ENCODE measurements at regions not wholly inside any gene's neighbourhood (a gene's known extent, or its start where the extent isn't known, plus 50 kb on each side); places are given as distances from the start of the nearest gene placed in this dataset.

DNA sequence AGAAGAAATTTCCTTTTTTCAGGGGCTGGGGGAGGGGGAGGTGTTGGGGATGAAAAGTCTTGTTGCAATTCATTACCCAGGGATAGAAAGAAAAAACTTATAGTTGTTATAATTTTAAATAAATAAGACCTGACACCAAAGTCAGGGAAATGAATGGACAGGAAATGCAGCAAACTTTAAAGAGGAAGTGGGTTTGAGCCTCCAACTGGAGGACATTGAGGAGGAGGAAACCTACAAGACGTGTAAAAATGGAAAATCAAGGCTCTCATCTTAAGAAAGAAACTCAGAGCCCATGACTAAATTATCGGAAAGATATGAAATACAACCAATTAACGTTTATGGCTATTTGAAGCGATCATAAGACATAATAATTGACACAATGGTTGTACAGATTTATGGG lies 54.4 kb downstream of the NIBAN1 start:
- DNase-seq (ENCODE audit: low spot score in 2 of 2) (no peak), FAIRE-seq (no peak)

DNA sequence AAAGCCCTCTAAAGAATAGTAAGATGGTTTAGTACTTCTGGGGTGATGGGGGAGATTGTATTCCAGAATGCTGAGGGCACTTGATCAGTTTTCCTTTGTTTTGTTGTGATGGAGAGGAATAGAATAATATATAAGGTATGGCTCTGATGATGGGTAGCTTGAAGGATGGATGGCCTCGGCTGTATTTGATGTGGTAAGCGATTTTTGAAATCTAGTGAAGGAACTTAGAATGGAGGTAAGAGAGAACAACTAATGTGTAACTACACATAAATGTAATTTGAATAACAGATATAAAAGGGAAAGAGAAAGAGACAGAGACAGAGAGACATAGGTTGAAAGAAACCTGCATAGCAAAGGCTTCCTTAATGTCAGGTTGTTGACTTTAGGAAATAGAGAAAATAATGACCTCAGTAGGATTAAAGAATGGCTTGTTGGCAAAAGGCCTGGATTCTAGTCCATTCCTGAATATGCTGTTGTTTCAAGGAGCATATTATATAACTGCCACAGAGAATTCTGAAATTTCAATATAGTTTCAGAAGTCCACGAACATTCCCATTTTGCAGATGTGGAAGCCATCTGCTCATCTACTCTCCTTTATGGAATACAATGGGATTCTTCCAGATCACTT lies 58.7 kb downstream of the NIBAN1 start:
- FAIRE-seq: no peak

DNA sequence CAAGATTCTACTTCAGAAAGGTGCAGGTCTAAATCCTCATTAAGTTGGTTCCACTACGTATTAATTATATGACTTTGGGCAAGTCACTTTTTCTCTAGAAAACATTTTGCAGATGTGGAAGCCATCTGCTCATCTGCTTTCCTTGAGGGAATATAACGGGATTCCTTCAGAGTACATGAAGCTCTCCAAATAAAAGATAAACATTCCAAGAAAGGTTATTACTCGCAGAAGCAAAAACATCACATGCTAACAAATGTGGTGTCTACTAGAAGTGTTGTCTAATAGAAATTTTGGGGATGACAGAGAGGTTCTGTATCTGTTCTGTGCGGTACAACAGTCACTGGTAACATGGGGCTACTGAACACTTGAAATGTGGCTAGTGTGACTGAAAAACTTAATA lies 60.2 kb downstream of the NIBAN1 start:
- FAIRE-seq (no peak), DNase-seq (ENCODE audit: low spot score in 2 of 2) (no peak)

More for the DNA sequence above, 58.7 kb downstream of the NIBAN1 start:
- no peak for DNase-seq (ENCODE audit: low spot score in 2 of 2)

DNA sequence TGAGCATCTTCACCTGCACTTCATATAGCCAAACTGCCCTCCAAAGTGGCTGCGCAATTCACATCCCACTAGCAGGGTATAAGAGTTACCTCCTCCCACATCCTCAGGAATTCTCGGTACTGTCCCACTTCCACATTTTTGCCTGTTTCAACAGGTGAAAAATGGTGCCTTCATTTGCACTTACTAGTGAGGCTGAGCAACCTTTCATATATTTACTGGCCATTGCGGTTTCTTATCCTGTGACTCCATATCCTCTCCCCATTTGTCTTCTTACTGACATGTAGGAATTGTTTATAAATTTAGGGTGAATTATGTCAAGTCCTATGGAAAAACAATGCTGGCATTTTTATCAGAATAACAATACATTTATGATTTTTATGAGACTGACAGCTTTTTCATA lies 61.9 kb downstream of the NIBAN1 start:
- FAIRE-seq: no peak
- no peak for DNase-seq (ENCODE audit: low spot score in 2 of 2)

DNA sequence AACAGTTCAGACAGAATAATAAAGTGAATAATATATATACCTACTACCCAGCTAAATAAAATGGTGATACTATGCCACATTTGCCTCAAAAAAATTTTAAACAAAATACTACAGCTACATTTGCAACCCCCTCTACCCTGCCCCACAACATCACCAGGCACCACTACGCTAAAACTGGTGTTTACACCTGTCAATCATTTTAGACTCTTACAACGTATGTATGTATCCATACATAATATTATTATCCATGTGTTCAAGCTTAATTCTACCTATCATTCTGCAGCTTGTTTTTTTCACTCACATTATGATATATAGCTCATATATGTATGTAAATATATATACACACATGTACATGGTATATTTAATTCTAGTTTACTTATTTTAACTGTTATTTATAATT lies 62.5 kb downstream of the NIBAN1 start:
- no peak for FAIRE-seq

DNA sequence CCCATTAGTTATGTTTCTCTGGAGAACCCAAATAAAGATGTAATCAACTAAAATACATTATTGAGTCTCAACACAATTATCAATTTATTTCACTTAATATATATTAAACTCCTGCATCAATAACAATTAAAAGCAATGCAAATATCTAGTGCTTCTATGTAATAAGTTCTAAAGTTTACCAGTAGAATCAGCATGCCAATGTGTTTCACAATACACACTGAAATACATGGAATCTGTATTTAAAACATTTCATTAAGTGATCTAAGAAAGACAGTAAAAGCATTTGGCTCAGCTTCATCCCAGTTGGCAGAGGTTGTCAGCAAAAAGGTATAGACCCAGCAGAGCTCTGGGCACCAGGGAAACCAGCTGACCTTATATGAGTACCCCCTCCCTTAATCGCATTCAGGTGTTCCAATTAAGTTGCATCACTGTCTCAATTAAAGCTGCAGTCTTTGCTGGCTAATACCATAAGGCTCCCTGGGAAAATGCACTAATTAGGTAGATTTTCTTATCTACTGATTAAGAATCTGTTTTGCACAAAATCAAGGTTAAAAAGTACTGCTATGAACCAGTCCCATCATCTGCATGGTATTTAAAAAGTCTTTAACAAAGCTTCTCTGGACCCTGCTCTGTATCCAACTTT lies 63.1 kb downstream of the NIBAN1 start:
- FAIRE-seq: no peak
- DNase-seq (ENCODE audit: low spot score in 2 of 2): no peak

More for the DNA sequence above, 62.5 kb downstream of the NIBAN1 start:
- DNase-seq (ENCODE audit: low spot score in 2 of 2): no peak

DNA sequence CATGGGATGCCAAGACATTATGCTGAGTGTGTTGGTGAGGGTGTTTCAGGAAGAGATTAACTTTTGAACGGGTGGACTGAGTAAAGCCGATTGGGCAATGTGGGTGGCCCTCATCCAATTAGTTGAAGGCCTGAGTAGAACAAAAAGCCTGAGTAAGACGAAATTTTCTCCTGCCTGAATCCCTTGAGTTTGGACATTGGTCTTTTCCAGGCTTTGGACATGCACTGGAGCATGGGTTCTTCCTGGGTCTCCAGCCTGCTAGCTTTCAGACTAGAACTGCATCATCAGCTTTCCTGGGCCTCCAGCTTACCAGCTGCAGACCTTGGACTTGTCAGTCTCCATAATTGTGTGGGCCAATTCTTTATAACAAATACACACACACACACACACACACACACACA lies 63.6 kb downstream of the NIBAN1 start:
- FAIRE-seq (no peak), DNase-seq (ENCODE audit: low spot score in 2 of 2) (no peak)

DNA sequence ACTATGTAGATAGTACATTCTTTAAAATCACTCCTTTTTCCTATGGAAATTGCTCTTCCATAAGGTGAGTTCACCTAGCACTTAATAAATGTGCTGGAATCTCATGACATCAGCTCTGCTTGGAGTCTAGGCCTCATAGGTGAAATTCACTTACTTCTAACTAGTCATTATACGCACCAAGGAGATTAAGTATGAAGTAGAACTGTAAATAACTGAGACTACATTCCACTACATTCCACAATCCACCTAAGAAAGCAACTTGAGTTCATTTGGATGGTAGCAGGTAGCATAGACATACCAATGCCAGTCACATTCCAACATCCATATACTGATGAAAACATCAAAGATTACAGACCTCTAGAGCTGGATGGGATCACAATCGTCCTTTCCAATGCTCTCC lies 64.3 kb downstream of the NIBAN1 start:
- no peak for FAIRE-seq
- no peak for DNase-seq (ENCODE audit: low spot score in 2 of 2)

DNA sequence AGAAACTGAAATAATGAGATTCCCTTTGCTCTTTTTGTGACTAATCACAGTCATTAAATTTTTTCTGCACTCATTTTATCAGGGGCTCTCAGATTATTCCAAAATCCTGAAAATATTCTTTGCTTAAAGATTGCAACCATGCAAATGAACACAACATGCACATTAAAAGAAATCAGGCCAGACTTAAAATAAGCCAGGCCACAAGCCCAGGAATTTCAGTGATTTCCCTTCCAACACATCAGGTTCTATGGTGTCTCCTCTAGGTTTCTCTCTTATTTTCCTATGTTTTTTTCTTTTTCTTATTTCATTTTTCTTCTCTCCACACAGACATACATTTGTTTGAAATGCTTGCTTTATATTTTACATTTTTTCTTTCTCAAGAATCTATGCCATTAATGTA lies 65.3 kb downstream of the NIBAN1 start:
- no peak for DNase-seq (ENCODE audit: low spot score in 2 of 2)
- FAIRE-seq: no peak

DNA sequence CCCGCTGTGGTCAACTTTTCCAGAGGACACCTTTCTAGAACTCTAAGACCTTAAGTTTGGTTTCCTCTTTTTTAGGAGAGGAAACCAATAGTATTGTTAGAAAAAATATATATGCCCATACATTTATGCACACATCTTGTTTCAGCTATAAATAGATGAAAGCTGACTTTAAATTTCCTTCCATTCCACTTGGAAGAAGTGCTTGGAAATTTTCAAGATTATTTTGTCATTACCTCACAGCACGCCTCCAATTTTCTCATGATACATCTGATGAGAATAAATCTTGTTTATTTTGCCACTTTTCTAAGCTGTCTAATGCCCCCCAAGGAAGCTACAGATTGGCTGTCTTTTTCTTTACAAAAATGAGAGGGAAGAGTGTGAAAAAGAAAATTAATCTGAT lies 65.8 kb downstream of the NIBAN1 start:
- no peak for FAIRE-seq
- DNase-seq (ENCODE audit: low spot score in 2 of 2): no peak

DNA sequence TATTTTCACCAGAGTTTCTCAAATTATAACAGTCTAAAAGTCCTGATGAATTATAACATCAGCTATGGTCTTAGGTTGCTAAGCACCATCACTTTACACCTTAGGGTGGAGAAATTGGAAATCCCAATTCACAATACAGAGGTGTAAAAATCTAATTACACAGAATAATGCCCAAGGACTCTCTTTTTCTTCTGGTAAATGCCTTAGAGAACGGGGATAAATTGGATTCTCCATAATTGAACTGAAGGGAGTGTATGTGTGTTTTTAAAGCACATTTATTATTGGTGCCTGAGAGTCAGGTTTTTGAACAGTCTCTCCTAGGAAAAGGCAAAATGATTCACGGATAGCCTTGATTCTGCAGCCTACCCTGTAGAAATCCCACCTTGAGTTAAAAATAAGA lies 66.8 kb downstream of the NIBAN1 start:
- FAIRE-seq: no peak

DNA sequence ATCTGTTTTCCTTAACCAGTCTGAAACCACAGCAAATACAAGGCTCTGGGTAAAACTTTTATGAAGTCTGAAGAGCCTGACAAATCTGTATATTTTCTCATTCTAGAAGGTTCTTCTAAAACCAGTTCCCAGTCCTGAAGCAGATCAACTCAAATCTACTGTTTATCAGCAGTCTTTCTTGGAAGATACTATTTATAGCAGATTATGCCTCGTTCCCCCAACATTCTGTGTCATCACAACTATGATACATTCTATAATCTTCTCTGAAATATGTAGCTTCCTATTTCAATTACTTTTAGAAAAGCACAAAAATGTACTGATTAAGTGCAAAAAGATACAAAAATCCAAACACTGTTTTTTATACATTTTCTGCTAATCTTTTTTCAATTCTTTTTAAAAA lies 67.5 kb downstream of the NIBAN1 start:
- DNase-seq (ENCODE audit: low spot score in 2 of 2) (no peak), FAIRE-seq (no peak)

More for the DNA sequence above, 66.8 kb downstream of the NIBAN1 start:
- no peak for DNase-seq (ENCODE audit: low spot score in 2 of 2)

DNA sequence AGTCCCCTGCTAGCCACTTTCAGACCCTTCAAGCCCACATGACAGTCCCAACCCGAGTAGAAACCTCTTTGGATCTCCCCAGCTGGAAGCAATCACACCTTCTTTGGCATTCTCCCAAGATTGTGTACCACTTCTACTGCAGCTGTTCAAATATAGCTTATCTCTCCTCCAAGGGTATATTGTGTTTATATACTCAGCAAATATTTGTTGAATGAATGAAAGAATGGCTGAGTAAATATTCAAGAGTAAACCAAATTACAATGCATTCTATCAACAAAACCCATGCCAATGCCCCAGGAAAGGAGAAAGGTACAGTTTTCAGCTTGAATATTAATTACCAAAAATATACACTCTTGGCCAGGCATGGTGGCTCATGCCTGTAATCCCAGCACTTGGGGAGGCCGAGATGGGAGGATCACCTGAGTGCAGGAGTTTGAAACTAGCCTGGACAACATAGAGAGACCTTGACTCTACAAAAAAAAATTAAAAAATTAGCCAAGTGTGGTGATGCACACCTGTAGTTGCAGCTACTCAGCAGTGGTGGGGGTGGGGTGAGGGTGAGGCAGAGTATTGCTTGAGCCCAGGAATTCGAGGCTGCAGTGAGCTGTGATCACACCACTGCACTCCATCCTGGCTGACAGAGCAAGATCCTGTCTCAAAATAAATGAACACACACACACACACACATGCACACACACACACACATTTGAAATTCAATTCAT lies 68.5 kb downstream of the NIBAN1 start:
- no peak for DNase-seq (ENCODE audit: low spot score in 2 of 2)
- FAIRE-seq: no peak

DNA sequence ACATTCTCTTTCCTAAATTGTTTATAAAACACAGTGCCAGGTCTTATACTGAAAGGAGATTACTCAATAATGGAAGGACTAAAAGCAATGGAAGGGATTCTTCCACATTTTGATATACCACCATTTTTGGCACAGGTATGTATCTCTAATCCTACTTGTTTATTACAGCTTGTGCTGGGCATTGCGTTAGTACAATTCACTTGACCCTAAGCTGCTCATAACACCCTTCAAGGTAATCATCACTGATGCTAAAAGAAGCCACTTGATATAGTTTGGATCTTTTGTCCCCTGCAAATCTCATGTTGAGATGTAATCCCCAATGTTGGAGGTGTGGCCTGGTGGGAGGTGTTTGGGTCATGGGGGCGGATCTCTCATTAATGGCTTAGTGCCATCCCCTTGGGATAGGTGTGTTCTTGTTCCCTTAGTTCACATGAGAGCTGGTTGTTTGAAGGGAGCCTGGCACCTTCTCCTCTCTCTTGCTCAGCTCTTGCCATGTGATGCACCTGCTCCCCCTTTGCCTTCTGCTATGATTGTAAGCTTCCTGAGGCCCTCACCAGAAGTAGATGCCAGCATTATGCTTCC lies 71.1 kb downstream of the NIBAN1 start:
- FAIRE-seq: no peak
- no peak for DNase-seq (ENCODE audit: low spot score in 2 of 2)

DNA sequence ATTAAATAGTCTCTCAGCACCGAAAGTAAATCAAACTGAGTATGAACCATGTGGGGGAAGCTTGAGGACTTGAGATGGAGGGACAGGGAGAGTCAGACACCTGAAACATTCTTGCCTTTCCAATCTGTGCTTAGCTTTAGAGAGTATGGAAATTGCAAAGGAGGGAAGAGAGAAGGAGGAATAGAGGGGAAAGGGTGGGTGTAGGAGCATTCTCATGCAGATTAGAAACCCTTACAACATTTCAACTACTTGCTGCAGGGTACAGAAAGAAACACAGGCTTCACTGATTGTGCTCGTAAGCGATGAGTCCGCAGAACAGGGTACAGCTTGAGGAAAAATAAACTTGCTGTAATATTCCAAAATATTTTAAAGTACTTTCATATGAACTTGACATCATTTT lies 73.8 kb downstream of the NIBAN1 start:
- no peak for DNase-seq (ENCODE audit: low spot score in 2 of 2)
- no peak for FAIRE-seq

DNA sequence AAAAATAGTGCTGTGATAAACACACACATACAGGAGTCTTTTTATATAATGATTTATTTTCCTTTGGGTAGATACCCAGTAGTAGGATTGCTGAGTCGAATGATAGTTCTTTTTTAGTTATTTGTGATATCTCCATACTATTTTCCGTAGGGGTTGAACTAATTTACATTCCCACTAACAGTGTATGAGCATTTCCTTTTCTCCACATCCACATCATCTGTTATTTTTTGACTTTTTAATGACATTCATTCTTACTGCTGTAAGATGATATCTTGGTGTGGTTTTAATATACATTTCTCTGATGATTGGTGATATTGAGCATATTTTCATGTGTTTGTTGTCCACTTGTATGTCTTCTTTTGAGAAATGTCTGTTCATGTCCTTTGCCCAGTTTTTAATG lies 78.3 kb downstream of the NIBAN1 start:
- FAIRE-seq (no peak), DNase-seq (ENCODE audit: low spot score in 2 of 2) (no peak)

DNA sequence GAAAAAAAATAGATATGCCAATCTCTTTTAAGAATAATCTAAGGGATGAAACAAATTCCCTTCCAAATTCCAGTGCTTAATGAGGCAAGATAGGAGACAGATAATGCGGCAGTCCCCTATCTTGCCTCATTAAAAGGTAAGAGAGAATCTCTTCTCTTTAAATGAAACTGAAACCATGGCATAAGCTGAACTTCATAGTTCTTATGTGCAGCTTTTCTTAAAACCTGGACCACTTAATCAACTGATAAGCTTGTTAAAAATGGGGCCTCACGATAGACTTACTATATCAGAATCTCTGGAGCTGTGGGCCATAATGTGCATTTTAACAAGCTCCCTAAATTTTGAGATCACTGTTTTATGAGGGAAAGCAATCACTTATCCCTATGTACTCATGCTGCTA lies 79.2 kb downstream of the NIBAN1 start:
- DNase-seq (ENCODE audit: low spot score in 2 of 2) (no peak), FAIRE-seq (no peak)

DNA sequence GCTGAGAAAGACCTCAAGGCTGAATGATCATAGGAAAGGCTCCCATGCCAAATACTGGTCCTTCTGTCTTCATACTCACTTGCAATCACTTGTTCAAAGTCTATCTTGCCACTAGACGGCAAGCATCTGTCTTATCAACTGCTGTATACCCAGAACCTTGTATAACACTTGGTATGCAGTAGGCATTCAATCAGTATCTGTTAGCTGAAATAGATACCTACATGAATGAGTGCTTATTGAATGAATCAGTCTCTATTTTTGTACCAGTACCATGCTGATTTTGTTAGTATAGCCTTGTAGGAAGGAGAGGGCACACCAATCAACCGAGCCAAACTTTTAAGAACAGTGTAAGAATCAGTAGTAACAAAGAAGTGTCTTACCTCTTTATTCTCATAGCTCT lies 80.6 kb downstream of the NIBAN1 start:
- FAIRE-seq (no peak), DNase-seq (ENCODE audit: low spot score in 2 of 2) (no peak)

DNA sequence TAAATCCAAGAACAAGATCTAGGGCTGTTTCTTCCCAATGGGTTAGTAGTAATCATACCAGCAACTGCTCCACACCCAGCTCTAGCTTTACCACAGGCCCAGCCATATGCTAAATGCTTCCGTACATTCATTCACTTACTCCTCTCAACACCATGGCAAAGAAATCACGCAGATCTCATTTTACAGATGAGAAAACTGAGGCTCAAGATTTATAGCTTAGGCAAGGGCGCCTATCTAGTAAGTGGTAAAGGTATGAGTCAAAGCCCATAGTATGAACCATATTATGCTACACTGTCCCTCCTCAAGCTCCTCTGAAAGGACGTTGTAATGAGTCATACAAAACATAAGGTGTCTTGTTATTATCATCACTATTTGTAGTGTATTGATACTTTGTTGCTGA lies 82.2 kb downstream of the NIBAN1 start:
- DNase-seq (ENCODE audit: low spot score in 2 of 2): no peak
- no peak for FAIRE-seq

DNA sequence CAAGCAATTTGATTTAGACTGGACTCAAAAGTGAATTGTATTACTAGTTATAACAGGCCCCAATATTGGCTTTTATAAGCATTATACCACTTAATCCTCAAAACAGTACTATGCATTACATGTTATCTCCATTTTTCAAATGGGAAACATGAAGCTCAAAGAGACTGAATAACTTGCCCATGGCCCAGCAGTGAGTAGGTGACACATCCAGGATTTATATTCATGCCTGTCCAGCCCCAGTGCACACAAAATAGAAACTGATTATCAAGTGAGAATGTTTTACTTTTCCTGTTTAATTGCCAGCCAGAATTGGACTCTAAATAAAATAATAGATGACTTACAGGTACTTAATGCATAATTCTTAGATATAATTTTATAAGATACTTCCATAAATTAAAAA lies 82.9 kb downstream of the NIBAN1 start:
- DNase-seq (ENCODE audit: low spot score in 2 of 2) (no peak), FAIRE-seq (no peak)

DNA sequence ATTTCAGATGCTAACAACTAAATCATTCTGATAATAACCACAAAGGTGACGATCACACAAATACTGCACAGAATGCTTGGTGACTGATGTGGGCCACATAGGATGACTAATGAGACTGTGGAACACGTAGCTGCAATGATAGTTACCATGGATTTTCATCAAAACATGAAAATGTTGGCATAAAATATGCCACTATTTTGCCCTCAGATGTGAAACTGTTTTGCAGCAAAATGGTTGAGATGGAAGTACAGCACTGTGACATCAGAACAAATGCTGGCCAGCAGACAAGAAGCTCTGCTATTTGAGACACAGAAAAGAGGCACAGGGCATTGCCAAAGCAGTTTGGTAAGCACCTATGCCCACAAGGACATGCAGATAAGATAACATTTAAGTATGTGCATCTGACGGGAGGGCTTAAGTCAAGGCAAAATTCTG lies 83.8 kb downstream of the NIBAN1 start:
- no peak for DNase-seq (ENCODE audit: low spot score in 2 of 2)

DNA sequence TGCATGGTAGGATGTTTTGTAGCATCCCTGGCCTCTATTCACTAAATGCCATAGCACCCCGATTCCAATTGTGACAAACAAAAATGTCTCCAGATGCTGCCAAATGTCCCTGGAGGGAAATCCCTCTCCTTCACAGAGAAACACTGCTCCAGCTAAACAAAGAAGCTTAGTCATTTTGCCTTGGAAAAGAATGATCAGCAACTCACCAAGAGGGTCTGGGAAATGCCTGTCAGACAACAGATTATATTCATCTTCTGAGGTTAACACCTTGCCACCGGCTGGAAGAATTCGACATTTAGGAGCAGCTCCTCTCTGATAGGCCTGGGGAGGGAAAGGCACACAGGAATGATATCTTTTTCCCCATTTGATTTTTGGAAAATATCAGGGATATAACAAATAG lies 84.4 kb downstream of the NIBAN1 start:
- no peak for FAIRE-seq
- no peak for DNase-seq (ENCODE audit: low spot score in 2 of 2)

More for the DNA sequence above, 83.8 kb downstream of the NIBAN1 start:
- FAIRE-seq: no peak
